HEK293 (cell line): ENCODE measurements at regions not wholly inside any gene's neighbourhood (a gene's known extent, or its start where the extent isn't known, plus 50 kb on each side); places are given as distances from the start of the nearest gene placed in this dataset.

Experiments
- CTCF ChIA-PET: fragments of 350-600 bp; formaldehyde crosslinking; extraction: SDS; loops from one replicate; lab custom pipeline; 2021; ENCODE audit warnings: antibody characterized with exemption; lab: Yijun Ruan, JAX
- POLR2A ChIA-PET: fragments of 300-600 bp; formaldehyde crosslinking; extraction: SDS; loops from one replicate; lab custom pipeline; 2020; ENCODE audit warnings: antibody characterized with exemption, inconsistent platforms; lab: Yijun Ruan, JAX
- H3K27ac ChIP-seq: fragments of 200-500 bp; sonication (Bioruptor generic); 2 replicates; pipeline ENCODE4 v1.5.1; 2014; ENCODE audit warnings: low read depth, low read length, control low read depth, inconsistent platforms; ENCODE audit errors: extremely low read depth
- H3K36me3 ChIP-seq, 2 experiments: fragments of 200-500 bp in 1 of 2; sonication (Bioruptor generic) in 1 of 2; 1 replicate in 1 of 2; 2 replicates in 1 of 2; pipeline ENCODE4 v1.5.1; 2014 to 2017; ENCODE audit warnings: inconsistent platforms in 2 of 2, low read length in 2 of 2; ENCODE audit not compliant: control insufficient read depth in 2 of 2, insufficient read depth in 1 of 2
- H3K4me1 ChIP-seq: fragments of 200-500 bp; sonication (Bioruptor generic); 2 replicates; pipeline ENCODE4 v1.5.1; 2014; ENCODE audit warnings: mild to moderate bottlenecking, low read length, inconsistent platforms; ENCODE audit not compliant: control insufficient read depth, insufficient read depth
- H3K4me3 ChIP-seq: 2 replicates; pipeline ENCODE4 v1.5.1; 2011; ENCODE audit warnings: low read depth, mild to moderate bottlenecking, control low read depth, low read length, moderate library complexity
- H3K9me3 ChIP-seq: fragments of 200-500 bp; sonication (Bioruptor generic); 2 replicates; pipeline ENCODE4 v1.5.1; 2014; ENCODE audit warnings: low read depth, low read length, inconsistent platforms; ENCODE audit not compliant: control insufficient read depth, insufficient read depth
- BCL11A ChIP-seq: fragments of 450-650 bp; formaldehyde crosslinking; IDR thresholded peaks from 2 replicates; pipeline ENCODE4 v1.5.1; 2016; ENCODE audit warnings: low read depth, missing biosample characterization, missing genetic modification characterization
- GLIS1 ChIP-seq: fragments of 450-650 bp; formaldehyde crosslinking; IDR thresholded peaks from 2 replicates; pipeline ENCODE4 v1.5.1; 2016; ENCODE audit warnings: missing biosample characterization, missing genetic modification characterization
- HOXD13 ChIP-seq: sonication (generic); formaldehyde crosslinking; IDR thresholded peaks from 2 replicates; pipeline ENCODE4 v1.8.0; 2022; ENCODE audit warnings: missing genetic modification reagents, borderline replicate concordance
- INSM2 ChIP-seq: fragments of 450-650 bp; formaldehyde crosslinking; IDR thresholded peaks from 2 replicates; pipeline ENCODE4 v1.5.1; 2016; ENCODE audit warnings: missing biosample characterization, missing genetic modification characterization
- PRDM6 ChIP-seq: fragments of 450-650 bp; formaldehyde crosslinking; IDR thresholded peaks from 2 replicates; pipeline ENCODE4 v1.5.1; 2017; ENCODE audit warnings: missing biosample characterization, missing genetic modification characterization
- SALL2 ChIP-seq: fragments of 450-650 bp; formaldehyde crosslinking; IDR thresholded peaks from 2 replicates; pipeline ENCODE4 v1.5.0; 2017; ENCODE audit warnings: missing biosample characterization, mild to moderate bottlenecking, missing genetic modification characterization, borderline replicate concordance
- SP2 ChIP-seq: fragments of 450-650 bp; formaldehyde crosslinking; IDR thresholded peaks from 2 replicates; pipeline ENCODE4 v1.5.1; 2016; ENCODE audit warnings: missing biosample characterization, missing genetic modification characterization
- SP3 ChIP-seq: fragments of 450-650 bp; formaldehyde crosslinking; IDR thresholded peaks from 2 replicates; pipeline ENCODE4 v1.5.1; 2016; ENCODE audit warnings: missing biosample characterization, missing genetic modification characterization
- SP7 ChIP-seq: fragments of 450-650 bp; formaldehyde crosslinking; IDR thresholded peaks from 2 replicates; pipeline ENCODE4 v1.5.1; 2016; ENCODE audit warnings: missing biosample characterization, missing genetic modification characterization
- ZBTB1 ChIP-seq: fragments of 450-650 bp; formaldehyde crosslinking; IDR thresholded peaks from 2 replicates; pipeline ENCODE4 v1.5.1; 2016; ENCODE audit warnings: missing biosample characterization, missing genetic modification characterization
- ZNF140 ChIP-seq: fragments of 450-650 bp; formaldehyde crosslinking; IDR thresholded peaks from 2 replicates; pipeline ENCODE4 v1.5.1; 2016; ENCODE audit warnings: missing biosample characterization, missing genetic modification characterization
- ZNF473 ChIP-seq: fragments of 450-650 bp; formaldehyde crosslinking; IDR thresholded peaks from 2 replicates; pipeline ENCODE4 v1.5.1; 2017; ENCODE audit warnings: missing biosample characterization, missing genetic modification characterization
- ZNF560 ChIP-seq: fragments of 450-650 bp; formaldehyde crosslinking; IDR thresholded peaks from 2 replicates; pipeline ENCODE4 v1.5.1; 2017; ENCODE audit warnings: missing biosample characterization, missing genetic modification characterization, borderline replicate concordance
- ZNF692 ChIP-seq: fragments of 450-650 bp; formaldehyde crosslinking; IDR thresholded peaks from 2 replicates; pipeline ENCODE4 v1.5.1; 2016; ENCODE audit warnings: missing biosample characterization, missing genetic modification characterization
- ZNF747 ChIP-seq: fragments of 450-650 bp; formaldehyde crosslinking; IDR thresholded peaks from 2 replicates; pipeline ENCODE4 v1.5.1; 2016; ENCODE audit warnings: missing biosample characterization, missing genetic modification characterization
- ZNF76 ChIP-seq: fragments of 450-650 bp; formaldehyde crosslinking; IDR thresholded peaks from 2 replicates; pipeline ENCODE4; 2016; ENCODE audit warnings: low read depth, missing biosample characterization, missing genetic modification characterization, borderline replicate concordance
- ZNF791 ChIP-seq: fragments of 450-650 bp; formaldehyde crosslinking; IDR thresholded peaks from 2 replicates; pipeline ENCODE4 v1.5.1; 2016; ENCODE audit warnings: missing biosample characterization, missing genetic modification characterization
- ZSCAN23 ChIP-seq: fragments of 450-650 bp; formaldehyde crosslinking; IDR thresholded peaks from 2 replicates; pipeline ENCODE4 v1.5.1; 2016; ENCODE audit warnings: missing biosample characterization, missing genetic modification characterization
- TF ChIP-seq, protein P1 (sequence below): fragments of 450-650 bp; formaldehyde crosslinking; IDR thresholded peaks from 2 replicates; pipeline ENCODE4 v1.5.1; 2016; ENCODE audit warnings: missing biosample characterization, missing genetic modification characterization
- TF ChIP-seq, protein P2 (sequence below): fragments of 450-650 bp; formaldehyde crosslinking; IDR thresholded peaks from 2 replicates; pipeline ENCODE4 v1.5.1; 2016; ENCODE audit warnings: missing biosample characterization, missing genetic modification characterization

GRCh38 chr6:170017603-170018320 is 266.3 kb downstream of the ERMARD start:
- no peaks in the 10 kb centered on the region for H3K9me3 ChIP-seq
- H3K4me3 ChIP-seq = no peak overlapping the region
- TF ChIP-seq ZNF747 (tag by site-specific recombination) (no peak), ZBTB1 (no peak), SP3 (tag by site-specific recombination) (no peak)
- TF ChIP-seq, protein P1, sequence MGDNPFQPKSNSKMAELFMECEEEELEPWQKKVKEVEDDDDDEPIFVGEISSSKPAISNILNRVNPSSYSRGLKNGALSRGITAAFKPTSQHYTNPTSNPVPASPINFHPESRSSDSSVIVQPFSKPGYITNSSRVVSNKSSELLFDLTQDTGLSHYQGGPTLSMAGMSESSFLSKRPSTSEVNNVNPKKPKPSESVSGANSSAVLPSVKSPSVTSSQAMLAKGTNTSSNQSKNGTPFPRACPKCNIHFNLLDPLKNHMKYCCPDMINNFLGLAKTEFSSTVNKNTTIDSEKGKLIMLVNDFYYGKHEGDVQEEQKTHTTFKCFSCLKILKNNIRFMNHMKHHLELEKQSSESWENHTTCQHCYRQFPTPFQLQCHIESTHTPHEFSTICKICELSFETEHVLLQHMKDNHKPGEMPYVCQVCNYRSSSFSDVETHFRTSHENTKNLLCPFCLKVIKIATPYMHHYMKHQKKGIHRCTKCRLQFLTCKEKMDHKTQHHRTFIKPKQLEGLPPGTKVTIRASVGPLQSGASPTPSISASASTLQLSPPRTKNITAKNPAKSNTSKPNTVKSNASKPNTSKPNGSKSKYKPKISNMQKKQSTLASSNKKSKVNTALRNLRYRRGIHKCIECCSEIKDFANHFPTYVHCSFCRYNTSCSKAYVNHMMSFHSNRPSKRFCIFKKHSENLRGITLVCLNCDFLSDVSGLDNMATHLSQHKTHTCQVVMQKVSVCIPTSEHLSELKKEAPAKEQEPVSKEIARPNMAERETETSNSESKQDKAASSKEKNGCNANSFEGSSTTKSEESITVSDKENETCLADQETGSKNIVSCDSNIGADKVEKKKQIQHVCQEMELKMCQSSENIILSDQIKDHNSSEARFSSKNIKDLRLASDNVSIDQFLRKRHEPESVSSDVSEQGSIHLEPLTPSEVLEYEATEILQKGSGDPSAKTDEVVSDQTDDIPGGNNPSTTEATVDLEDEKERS (tag by site-specific recombination) = no peak
- TF ChIP-seq, all 188 proteins: peak for 0
- H3K4me1 ChIP-seq = no peaks in the 10 kb centered on the region
- H3K36me3 ChIP-seq = no peaks in the 10 kb centered on the region
- CTCF ChIA-PET = interaction anchor here (0.6 to 1.5 kb wide), 3 partner anchors 186 to 717 kb away, joined by 3 to 4 read pairs (median 3); no protein-coding TSS in a partner anchor
- POLR2A ChIA-PET = no interaction called here
- no peak overlapping the region for H3K27ac ChIP-seq

- Histone ChIP-seq H3K9me3 (no peaks in the 10 kb centered on the region), H3K27ac (no peak overlapping the region), H3K4me3 (no peak overlapping the region), H3K36me3 (no peaks in the 10 kb centered on the region), H3K4me1 (no peaks in the 10 kb centered on the region)
- ChIA-PET POLR2A (no interaction called here), CTCF (no interaction called here)
- no peak for TF ChIP-seq ZNF140
- TF ChIP-seq SP2 (tag by site-specific recombination) = no peak
- no peak for TF ChIP-seq INSM2 (tag by site-specific recombination)
- no peak for TF ChIP-seq SALL2
- TF ChIP-seq, protein P2, sequence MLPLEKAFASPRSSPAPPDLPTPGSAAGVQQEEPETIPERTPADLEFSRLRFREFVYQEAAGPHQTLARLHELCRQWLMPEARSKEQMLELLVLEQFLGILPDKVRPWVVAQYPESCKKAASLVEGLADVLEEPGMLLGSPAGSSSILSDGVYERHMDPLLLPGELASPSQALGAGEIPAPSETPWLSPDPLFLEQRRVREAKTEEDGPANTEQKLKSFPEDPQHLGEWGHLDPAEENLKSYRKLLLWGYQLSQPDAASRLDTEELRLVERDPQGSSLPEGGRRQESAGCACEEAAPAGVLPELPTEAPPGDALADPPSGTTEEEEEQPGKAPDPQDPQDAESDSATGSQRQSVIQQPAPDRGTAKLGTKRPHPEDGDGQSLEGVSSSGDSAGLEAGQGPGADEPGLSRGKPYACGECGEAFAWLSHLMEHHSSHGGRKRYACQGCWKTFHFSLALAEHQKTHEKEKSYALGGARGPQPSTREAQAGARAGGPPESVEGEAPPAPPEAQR (tag by site-specific recombination) = no peak
- TF ChIP-seq BCL11A (tag by site-specific recombination) = no peak
- no peak for TF ChIP-seq HOXD13 (CRISPR knock-in tag)
- TF ChIP-seq ZNF791 (tag by site-specific recombination) = no peak
- no peak for TF ChIP-seq PRDM6 (tag by site-specific recombination)
- no peak for TF ChIP-seq SP7 (tag by site-specific recombination)
- TF ChIP-seq GLIS1 (tag by site-specific recombination) = no peak
- TF ChIP-seq ZNF692 = no peak
- TF ChIP-seq ZNF473 = no peak
- TF ChIP-seq ZNF76 = no peak
- TF ChIP-seq ZNF560 = no peak
- no peak for TF ChIP-seq ZSCAN23 (tag by site-specific recombination)
These were observed 262.4 kb downstream of the ERMARD start for GRCh38 chr6:170013815-170014214.
